Smooth muscle cell (in vitro differentiated cells): ENCODE measurements at regions not wholly inside any gene's neighbourhood (a gene's known extent, or its start where the extent isn't known, plus 50 kb on each side); places are given as distances from the start of the nearest gene placed in this dataset.
"Not testable (repeated sequence)": the region's sequence is repeated elsewhere in the genome, so short reads cannot be mapped to it uniquely, and the experiment has no call there.

Source experiments
- DNase-seq: peaks from one replicate; lab custom pipeline; 2025; ENCODE audit not compliant: unreplicated experiment; lab: John Stamatoyannopoulos, UW
- H2AFZ ChIP-seq: fragments of 200-600 bp; sonication (generic); 2 replicates; pipeline ENCODE4 v1.6.0; 2016; ENCODE audit warnings: antibody characterized with exemption, low read depth, mild to moderate bottlenecking
- H3F3A ChIP-seq: fragments of 200-600 bp; sonication (generic); 2 replicates; pipeline ENCODE4 v1.6.0; 2017; ENCODE audit warnings: antibody characterized with exemption, low read depth
- H3K27ac ChIP-seq: fragments of 200-600 bp; sonication (generic); 2 replicates; pipeline ENCODE4 v1.5.1; 2016; ENCODE audit warnings: low read depth, mild to moderate bottlenecking
- H3K27me3 ChIP-seq: fragments of 200-600 bp; sonication (generic); 2 replicates; pipeline ENCODE4 v1.6.1; 2016; ENCODE audit warnings: low read depth, mild to moderate bottlenecking
- H3K36me3 ChIP-seq: fragments of 200-600 bp; sonication (generic); 2 replicates; pipeline ENCODE4 v1.5.1; 2016; ENCODE audit warnings: low read depth
- H3K4me1 ChIP-seq: fragments of 200-600 bp; sonication (generic); 2 replicates; pipeline ENCODE4 v1.5.1; 2016; ENCODE audit warnings: low read depth
- H3K4me2 ChIP-seq: fragments of 200-600 bp; sonication (generic); 2 replicates; pipeline ENCODE4 v1.6.0; 2016; ENCODE audit warnings: mild to moderate bottlenecking
- H3K4me3 ChIP-seq: fragments of 200-600 bp; sonication (generic); 2 replicates; pipeline ENCODE4 v1.5.1; 2016; ENCODE audit warnings: mild to moderate bottlenecking
- H3K79me2 ChIP-seq: fragments of 200-600 bp; sonication (generic); 2 replicates; pipeline ENCODE4 v1.6.0; 2016; ENCODE audit warnings: low read depth, mild to moderate bottlenecking
- H3K9ac ChIP-seq: fragments of 200-600 bp; sonication (generic); 2 replicates; pipeline ENCODE4 v1.6.0; 2016; ENCODE audit warnings: low read depth
- H3K9me3 ChIP-seq: fragments of 200-600 bp; sonication (generic); replicated peaks from 2 replicates; pipeline ENCODE4 v1.5.1; 2016; ENCODE audit warnings: low read depth
- H4K20me1 ChIP-seq: fragments of 200-600 bp; sonication (generic); 2 replicates; pipeline ENCODE4 v1.6.0; 2016; ENCODE audit warnings: low read depth
- CTCF ChIP-seq: fragments of 200-600 bp; sonication (generic); IDR thresholded peaks from 2 replicates; pipeline ENCODE4 v1.5.1; 2017; ENCODE audit warnings: borderline replicate concordance, mild to moderate bottlenecking, antibody characterized with exemption; ENCODE audit not compliant: insufficient read depth, poor library complexity, severe bottlenecking
- WGBS: methylation state at CpG from one replicate; pipeline ENCODE4 v1.1.7; 2016; ENCODE audit warnings: low lambda C conversion rate; 5-methylcytosine and 5-hydroxymethylcytosine counted together

- WGBS = 85% methylated on average over 4 of the region's 4 CpGs
- DNase-seq = no peak
- no peaks in the 10 kb centered on the region for H3K9me3 ChIP-seq
- H3F3A ChIP-seq = no peaks in the 10 kb centered on the region
- no peaks in the 10 kb centered on the region for H4K20me1 ChIP-seq
- no peaks in the 10 kb centered on the region for H3K36me3 ChIP-seq
- no peak overlapping the region for H3K4me3 ChIP-seq
- H3K79me2 ChIP-seq = no peaks in the 10 kb centered on the region
- H3K9ac ChIP-seq = no peak overlapping the region
- no peaks in the 10 kb centered on the region for H3K27me3 ChIP-seq
- no peak overlapping the region for H3K27ac ChIP-seq
- no peaks in the 10 kb centered on the region for H3K4me1 ChIP-seq
- H3K4me2 ChIP-seq = no peak overlapping the region
- no peak overlapping the region for H2AFZ ChIP-seq
- TF ChIP-seq CTCF = no peak
Measured at GRCh38 chr13:33662392-33662791, 155.6 kb upstream of the RFC3 start.

DNA sequence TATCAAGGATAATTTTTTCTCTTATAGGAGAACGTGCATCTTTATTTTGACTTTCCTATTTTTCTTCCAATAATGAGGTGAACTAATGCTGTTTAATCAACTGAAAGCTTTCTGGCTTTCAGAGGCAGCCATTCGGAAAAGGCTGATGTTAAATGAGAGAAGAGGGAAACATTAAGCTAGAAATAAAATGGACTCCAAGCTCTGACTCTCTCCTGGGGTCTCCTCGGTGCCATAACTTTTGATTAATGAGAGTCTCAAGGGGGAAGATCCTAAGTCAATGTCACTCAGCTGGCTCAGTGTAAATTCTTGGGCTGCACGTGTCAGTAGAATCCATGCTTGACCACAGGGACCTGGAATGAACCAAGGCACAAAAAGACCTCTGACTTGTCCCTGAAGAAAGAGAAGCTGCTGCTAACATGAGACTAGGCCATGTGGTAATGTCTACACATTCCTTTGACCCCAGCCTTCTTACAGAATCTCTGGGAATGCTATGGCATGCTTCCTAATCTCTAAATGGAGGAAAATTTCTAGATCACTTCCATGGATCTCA, 152.2 kb upstream of the RFC3 start:
- H2AFZ ChIP-seq = no peak overlapping the region
- H3K27me3 ChIP-seq = no peaks in the 10 kb centered on the region
- no peaks in the 10 kb centered on the region for H4K20me1 ChIP-seq
- no peak for DNase-seq
- no peaks in the 10 kb centered on the region for H3K79me2 ChIP-seq
- H3K9me3 ChIP-seq = no peaks in the 10 kb centered on the region
- WGBS = 85% methylated on average over 4 of the region's 4 CpGs
- no peak overlapping the region for H3K4me3 ChIP-seq
- no peaks in the 10 kb centered on the region for H3K36me3 ChIP-seq
- TF ChIP-seq CTCF = no peak
- no peak overlapping the region for H3K9ac ChIP-seq
- no peak overlapping the region for H3K27ac ChIP-seq
- H3K4me1 ChIP-seq = no peaks in the 10 kb centered on the region
- H3F3A ChIP-seq = no peaks in the 10 kb centered on the region
- H3K4me2 ChIP-seq = no peak overlapping the region

DNA sequence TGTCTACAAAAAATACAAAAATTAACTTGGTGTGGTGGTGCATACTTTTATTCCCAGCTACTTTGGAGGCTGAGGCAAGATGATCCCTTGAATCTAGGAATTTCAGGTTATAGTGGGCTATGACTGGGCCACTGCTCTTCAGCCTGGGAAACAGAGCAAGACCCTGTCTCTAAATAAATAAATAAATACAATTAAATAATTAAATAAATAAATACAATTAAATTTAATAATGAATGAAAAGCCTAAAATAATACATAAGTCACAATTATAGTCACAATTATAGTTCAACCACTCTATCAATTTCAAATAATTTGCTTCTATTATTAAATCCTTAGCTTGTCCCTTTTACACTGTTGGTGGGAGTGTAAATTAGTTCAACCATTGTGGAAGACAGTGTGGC, 146.4 kb upstream of the RFC3 start:
- H3K4me2 ChIP-seq = no peak overlapping the region
- DNase-seq = no peak
- no peak overlapping the region for H2AFZ ChIP-seq
- no peak overlapping the region for H3K4me3 ChIP-seq
- no peaks in the 10 kb centered on the region for H3K36me3 ChIP-seq
- no peak overlapping the region for H3K9ac ChIP-seq
- H3F3A ChIP-seq = no peaks in the 10 kb centered on the region
- no peaks in the 10 kb centered on the region for H3K27me3 ChIP-seq
- H3K79me2 ChIP-seq = no peaks in the 10 kb centered on the region
- TF ChIP-seq CTCF = no peak
- H3K4me1 ChIP-seq = no peaks in the 10 kb centered on the region
- no peaks in the 10 kb centered on the region for H3K9me3 ChIP-seq
- H4K20me1 ChIP-seq = no peaks in the 10 kb centered on the region
- no peak overlapping the region for H3K27ac ChIP-seq

- H3F3A ChIP-seq, H3K79me2 ChIP-seq, H3K27me3 ChIP-seq, H4K20me1 ChIP-seq, H3K4me1 ChIP-seq, H2AFZ ChIP-seq, H3K4me2 ChIP-seq, DNase-seq, H3K9ac ChIP-seq, H3K36me3 ChIP-seq, H3K27ac ChIP-seq, H3K9me3 ChIP-seq, H3K4me3 ChIP-seq: not testable (repeated sequence)
Measured at GRCh38 chr13:33672022-33672421, 145.9 kb upstream of the RFC3 start.
